K562 (cell line): ENCODE measurements at regions not wholly inside any gene's neighbourhood (a gene's known extent, or its start where the extent isn't known, plus 50 kb on each side); places are given as distances from the start of the nearest gene placed in this dataset.

Experiments
- ATAC-seq: fragments of 200-7000 bp; cut with Tn5 transposase; 3 replicates; pipeline ENCODE4 v1.9.1; 2020; ENCODE audit warnings: moderate library complexity
- BruUV-seq: library from RNA; stranded (reverse); fragments of 400-500 nt; replicated peaks from 2 replicates; lab custom pipeline; 2021; lab: Mats Ljungman, UMichigan
- CTCF ChIA-PET: fragments of 300-600 bp; formaldehyde crosslinking; extraction: SDS; loops from one replicate; lab custom pipeline; 2021; ENCODE audit warnings: low intra/inter-chr PET ratio; lab: Yijun Ruan, JAX
- POLR2A ChIA-PET: fragments of 300-600, 350-650 bp; sonication (Branson Sonifier 250); formaldehyde crosslinking; extraction: SDS; loops from one replicate; lab custom pipeline; 2021; ENCODE audit warnings: antibody characterized with exemption, inconsistent platforms; lab: Yijun Ruan, JAX
- DNase-seq, 4 experiments: peaks; one replicate each; pipeline versions ENCODE4 v3.0.0 to v3.0.0-alpha.2; 2011 to 2018; ENCODE audit warnings: low spot score in 3 of 4, mixed read lengths in 3 of 4; ENCODE audit errors: extremely low read depth in 1 of 4
- FAIRE-seq: peaks from 2 replicates; lab custom pipeline; 2011; peaks lifted over from hg19 to GRCh38; lab: Jason Lieb, UNC
- H2AFZ ChIP-seq: 2 replicates; pipeline ENCODE4 v1.6.0; 2011; ENCODE audit warnings: low read depth, low read length, control low read depth, inconsistent platforms
- H3K27ac ChIP-seq: fragments of 200-600 bp; 3 replicates; pipeline ENCODE4 v1.8.0; 2011; ENCODE audit warnings: low read depth, mild to moderate bottlenecking, control low read depth, inconsistent platforms, low read length, moderate library complexity, mixed read lengths; ENCODE audit errors: extremely low read depth
- H3K27me3 ChIP-seq, 2 experiments: fragments of 300-600 bp in 1 of 2; 2 replicates in 1 of 2; 3 replicates in 1 of 2; pipeline versions ENCODE4 v1.6.0 to v1.8.0; 2011; ENCODE audit warnings: inconsistent platforms in 2 of 2, low read length in 2 of 2, mild to moderate bottlenecking in 1 of 2, mixed read lengths in 1 of 2, moderate library complexity in 1 of 2; ENCODE audit not compliant: control insufficient read depth in 2 of 2, insufficient read depth in 2 of 2
- H3K36me3 ChIP-seq: fragments of 300-600 bp; 3 replicates; pipeline ENCODE4 v1.8.0; 2011; ENCODE audit warnings: mild to moderate bottlenecking, low read length, inconsistent platforms; ENCODE audit not compliant: control insufficient read depth, insufficient read depth
- H3K4me1 ChIP-seq, 2 experiments: fragments of 200-600 bp in 1 of 2; replicated peaks in 1 of 2; 2 replicates in 1 of 2; 3 replicates in 1 of 2; pipeline versions ENCODE4 v1.5.1 to v1.8.0; 2011; ENCODE audit warnings: inconsistent platforms in 2 of 2, low read length in 2 of 2, mild to moderate bottlenecking in 1 of 2, mixed read lengths in 1 of 2, moderate library complexity in 1 of 2; ENCODE audit not compliant: control insufficient read depth in 2 of 2, insufficient read depth in 2 of 2
- H3K4me2 ChIP-seq: 2 replicates; pipeline ENCODE4 v1.6.1; 2011; ENCODE audit warnings: low read length, control low read depth, inconsistent platforms, mixed read lengths; ENCODE audit not compliant: insufficient read depth
- H3K4me3 ChIP-seq: fragments of 200-600 bp; sonication (generic), shearing (Covaris generic); 2 replicates; pipeline ENCODE4 v1.5.1; 2016; ENCODE audit warnings: control low read depth, inconsistent platforms
- H3K79me2 ChIP-seq: fragments of 200-600 bp; 3 replicates; pipeline ENCODE4 v1.8.0; 2011; ENCODE audit warnings: low read length, inconsistent platforms; ENCODE audit not compliant: control insufficient read depth, insufficient read depth
- H3K9ac ChIP-seq, 2 experiments: 2 replicates each; pipeline versions ENCODE4 v1.6.0 to v1.6.1; 2011; ENCODE audit warnings: low read depth in 2 of 2, low read length in 2 of 2, control low read depth in 1 of 2, inconsistent platforms in 1 of 2, mild to moderate bottlenecking in 1 of 2, mixed read lengths in 1 of 2; ENCODE audit not compliant: insufficient read depth in 1 of 2
- H3K9me1 ChIP-seq: one replicate; pipeline ENCODE4 v1.6.0; 2011; ENCODE audit warnings: inconsistent platforms, mild to moderate bottlenecking, low read length, moderate library complexity; ENCODE audit not compliant: control insufficient read depth, insufficient read depth
- H3K9me3 ChIP-seq: replicated peaks from 2 replicates; pipeline ENCODE4 v1.5.1; 2011; ENCODE audit warnings: low read depth, low read length, inconsistent platforms; ENCODE audit not compliant: control insufficient read depth, insufficient read depth
- H4K20me1 ChIP-seq: replicated peaks from 2 replicates; pipeline ENCODE4 v1.6.1; 2011; ENCODE audit warnings: low read length, inconsistent platforms, mixed read lengths; ENCODE audit not compliant: control insufficient read depth, insufficient read depth
- CREB1 ChIP-seq, 2 experiments: sonication (generic) in 1 of 2; formaldehyde crosslinking in 1 of 2; IDR thresholded peaks; 2 replicates each; pipeline versions ENCODE4 v1.6.1 to v1.8.0; 2012 to 2022; ENCODE audit warnings: inconsistent platforms in 1 of 2, mild to moderate bottlenecking in 1 of 2, missing genetic modification reagents in 1 of 2, moderate library complexity in 1 of 2
- EHMT2 ChIP-seq: fragments of 450-650 bp; IDR thresholded peaks from 2 replicates; pipeline ENCODE4 v1.6.1; 2018; ENCODE audit warnings: antibody characterized with exemption
- GATAD2B ChIP-seq: fragments of 450-650 bp; IDR thresholded peaks from 2 replicates; pipeline ENCODE4 v1.6.1; 2017; ENCODE audit warnings: mild to moderate bottlenecking, borderline replicate concordance
- NR1H2 ChIP-seq: sonication (generic); formaldehyde crosslinking; IDR thresholded peaks from 2 replicates; pipeline ENCODE4 v1.4.0; 2020; ENCODE audit warnings: mild to moderate bottlenecking, missing genetic modification reagents
- NR2F6 ChIP-seq: fragments of 450-650 bp; formaldehyde crosslinking; IDR thresholded peaks from 2 replicates; pipeline ENCODE4 v1.4.0; 2020; ENCODE audit warnings: mild to moderate bottlenecking
- POLR2AphosphoS2 ChIP-seq: IDR thresholded peaks from 2 replicates; pipeline ENCODE4 v1.6.1; 2012; ENCODE audit warnings: low read length, improper control_type of control experiment
- RUNX1 ChIP-seq: sonication (generic); IDR thresholded peaks from 2 replicates; pipeline ENCODE4 v1.6.1; 2016; ENCODE audit warnings: antibody characterized with exemption, low read depth
- SAFB2 ChIP-seq: fragments of 200-400 bp; formaldehyde crosslinking; IDR thresholded peaks from 2 replicates; pipeline ENCODE4 v1.6.1; 2018; ENCODE audit warnings: borderline replicate concordance, low read length, low read depth, moderate library complexity; ENCODE audit not compliant: severe bottlenecking
- TCF7 ChIP-seq: sonication (generic); IDR thresholded peaks from 2 replicates; pipeline ENCODE4 v1.6.1; 2016; ENCODE audit warnings: antibody characterized with exemption, borderline replicate concordance
- TRIM28 ChIP-seq: fragments of 450-650 bp; IDR thresholded peaks from 2 replicates; pipeline ENCODE4 v1.6.1; 2017
- TSC22D4 ChIP-seq: fragments of 450-650 bp; IDR thresholded peaks from 2 replicates; pipeline ENCODE4 v1.6.1; 2016; ENCODE audit warnings: missing genetic modification characterization, missing biosample characterization, control low read depth
- ZBTB1 ChIP-seq: sonication (generic); formaldehyde crosslinking; IDR thresholded peaks from 2 replicates; pipeline ENCODE4 v1.8.1; 2023; ENCODE audit warnings: missing genetic modification reagents, low read depth, mild to moderate bottlenecking, borderline replicate concordance
- ZNF253 ChIP-seq: fragments of 250-450 bp; sonication (Bioruptor Pico); conservative IDR thresholded peaks from 2 replicates; pipeline ENCODE4 v1.6.1; 2021; ENCODE audit warnings: mild to moderate bottlenecking
- ZNF41 ChIP-seq: fragments of 250-450 bp; sonication (Bioruptor Pico); conservative IDR thresholded peaks from 2 replicates; pipeline ENCODE4 v1.4.0; 2020; ENCODE audit warnings: mild to moderate bottlenecking
- ZNF507 ChIP-seq: conservative IDR thresholded peaks from 2 replicates; pipeline ENCODE4 v1.6.1; 2017; ENCODE audit warnings: missing genetic modification characterization, missing compliant biosample characterization
- ZNF778 ChIP-seq: fragments of 450-650 bp; formaldehyde crosslinking; IDR thresholded peaks from 2 replicates; pipeline ENCODE4 v1.4.0; 2020; ENCODE audit warnings: mild to moderate bottlenecking, moderate library complexity
- ZNF785 ChIP-seq: fragments of 250-450 bp; sonication (Bioruptor Pico); IDR thresholded peaks from 2 replicates; pipeline ENCODE4 v1.4.0; 2020; ENCODE audit warnings: mild to moderate bottlenecking
- WGBS: fragments of 100-300 bp; shearing (Covaris generic); methylation state at CpG from one replicate; pipeline ENCODE4 v1.1.6; 2016; ENCODE audit warnings: low coverage, mixed read lengths; ENCODE audit not compliant: insufficient coverage; ENCODE audit errors: missing lambda C conversion rate; 5-methylcytosine and 5-hydroxymethylcytosine counted together
- in situ Hi-C: fragments of 300-500 bp; cut with MboI; formaldehyde crosslinking; loops from 4 replicates; pipeline ENCODE4 v1.15.0; 2018; ENCODE audit warnings: inconsistent platforms, mixed read lengths
- intact Hi-C: fragments of 100-400 bp; cut with micrococcal nuclease; formaldehyde crosslinking; loops from 2 replicates; pipeline ENCODE4 v1.14.2; 2022
- TF ChIP-seq, protein P1 (sequence below): fragments of 450-650 bp; IDR thresholded peaks from 2 replicates; pipeline ENCODE4 v1.7.0; 2016; ENCODE audit warnings: borderline replicate concordance
- TF ChIP-seq, protein P2 (sequence below), 2 experiments: fragments of 450-650 bp in 1 of 2; sonication (generic) in 1 of 2; formaldehyde crosslinking in 1 of 2; IDR thresholded peaks in 1 of 2; conservative IDR thresholded peaks in 1 of 2; 2 replicates each; pipeline versions ENCODE4 v1.6.1 to v1.8.1; 2016 to 2023; ENCODE audit warnings: mild to moderate bottlenecking in 2 of 2, moderate library complexity in 2 of 2, inconsistent platforms in 1 of 2, missing genetic modification reagents in 1 of 2
- TF ChIP-seq, protein P3 (sequence below): sonication (generic); formaldehyde crosslinking; IDR thresholded peaks from 2 replicates; pipeline ENCODE4 v1.8.0; 2022; ENCODE audit warnings: missing genetic modification reagents, mild to moderate bottlenecking, moderate library complexity, borderline replicate concordance

DNA sequence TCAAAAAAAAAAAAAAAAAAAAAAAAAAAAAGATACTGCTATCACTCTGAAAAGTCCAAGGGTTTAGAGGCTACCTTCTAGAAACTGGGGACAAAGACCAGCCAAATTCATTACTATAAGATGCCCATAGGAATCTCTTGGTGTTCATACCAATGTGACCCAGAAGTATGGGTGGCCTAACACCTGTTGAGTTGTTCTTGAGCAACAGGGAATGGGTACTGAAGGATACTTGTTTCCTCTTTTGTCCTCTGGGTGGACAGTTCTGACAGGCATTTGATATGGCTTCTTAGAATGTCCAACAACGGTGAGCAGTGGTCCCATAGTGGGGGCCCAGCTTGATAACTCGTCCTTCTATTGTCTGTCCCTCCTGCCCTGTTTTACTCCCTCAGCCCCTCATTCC is 141.4 kb upstream of the PLEKHM1 start:
- no peak overlapping the region for H3K9ac ChIP-seq
- no peak for DNase-seq
- no peak overlapping the region for H3K4me2 ChIP-seq
- no peak overlapping the region for H3K4me3 ChIP-seq
- no peaks in the 10 kb centered on the region for H3K79me2 ChIP-seq
- CTCF ChIA-PET = no interaction called here
- no peaks in the 10 kb centered on the region for H3K9me3 ChIP-seq
- no peaks in the 10 kb centered on the region for H3K9me1 ChIP-seq
- intact Hi-C loops = no loop called here
- H4K20me1 ChIP-seq = no peaks in the 10 kb centered on the region
- no peaks in the 10 kb centered on the region for H3K27me3 ChIP-seq
- H3K36me3 ChIP-seq = peaks cover 26% of the 10 kb centered on the region; the same call in 2 of the 3 replicates
- TF ChIP-seq EHMT2 (no peak), ZNF507 (tag) (no peak), ZNF778 (CRISPR knock-in tag) (no peak), CREB1 (IDR thresholded peaks at IDR 0.05) (no peak), CREB1 (CRISPR knock-in tag; IDR thresholded peaks at IDR 0.05) (no peak), POLR2AphosphoS2 (no peak), SAFB2 (no peak), RUNX1 (no peak), GATAD2B (no peak), ZNF253 (CRISPR knock-in tag) (no peak), ZNF785 (CRISPR knock-in tag) (no peak), NR1H2 (no peak), NR2F6 (no peak), ZNF41 (CRISPR knock-in tag) (no peak), ZBTB1 (CRISPR knock-in tag) (no peak), TRIM28 (no peak), TCF7 (no peak), TSC22D4 (no peak)
- TF ChIP-seq, protein P1, sequence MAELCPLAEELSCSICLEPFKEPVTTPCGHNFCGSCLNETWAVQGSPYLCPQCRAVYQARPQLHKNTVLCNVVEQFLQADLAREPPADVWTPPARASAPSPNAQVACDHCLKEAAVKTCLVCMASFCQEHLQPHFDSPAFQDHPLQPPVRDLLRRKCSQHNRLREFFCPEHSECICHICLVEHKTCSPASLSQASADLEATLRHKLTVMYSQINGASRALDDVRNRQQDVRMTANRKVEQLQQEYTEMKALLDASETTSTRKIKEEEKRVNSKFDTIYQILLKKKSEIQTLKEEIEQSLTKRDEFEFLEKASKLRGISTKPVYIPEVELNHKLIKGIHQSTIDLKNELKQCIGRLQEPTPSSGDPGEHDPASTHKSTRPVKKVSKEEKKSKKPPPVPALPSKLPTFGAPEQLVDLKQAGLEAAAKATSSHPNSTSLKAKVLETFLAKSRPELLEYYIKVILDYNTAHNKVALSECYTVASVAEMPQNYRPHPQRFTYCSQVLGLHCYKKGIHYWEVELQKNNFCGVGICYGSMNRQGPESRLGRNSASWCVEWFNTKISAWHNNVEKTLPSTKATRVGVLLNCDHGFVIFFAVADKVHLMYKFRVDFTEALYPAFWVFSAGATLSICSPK = no peak
- TF ChIP-seq, protein P2, sequence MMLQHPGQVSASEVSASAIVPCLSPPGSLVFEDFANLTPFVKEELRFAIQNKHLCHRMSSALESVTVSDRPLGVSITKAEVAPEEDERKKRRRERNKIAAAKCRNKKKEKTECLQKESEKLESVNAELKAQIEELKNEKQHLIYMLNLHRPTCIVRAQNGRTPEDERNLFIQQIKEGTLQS (IDR thresholded peaks at IDR 0.05) = no peak
- TF ChIP-seq, protein P2 (CRISPR knock-in tag; conservative IDR thresholded peaks at IDR 0.05) = no peak
- TF ChIP-seq, protein P3, sequence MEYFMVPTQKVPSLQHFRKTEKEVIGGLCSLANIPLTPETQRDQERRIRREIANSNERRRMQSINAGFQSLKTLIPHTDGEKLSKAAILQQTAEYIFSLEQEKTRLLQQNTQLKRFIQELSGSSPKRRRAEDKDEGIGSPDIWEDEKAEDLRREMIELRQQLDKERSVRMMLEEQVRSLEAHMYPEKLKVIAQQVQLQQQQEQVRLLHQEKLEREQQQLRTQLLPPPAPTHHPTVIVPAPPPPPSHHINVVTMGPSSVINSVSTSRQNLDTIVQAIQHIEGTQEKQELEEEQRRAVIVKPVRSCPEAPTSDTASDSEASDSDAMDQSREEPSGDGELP = no peak
- TF ChIP-seq, all 486 proteins: peak for 0
- WGBS = 50% methylated on average over 2 of the region's 2 CpGs
- H3K4me1 ChIP-seq = no peaks in the 10 kb centered on the region
- no peak for FAIRE-seq
- H3K27ac ChIP-seq = no peak overlapping the region
- no peak for ATAC-seq
- no TSS peak for BruUV-seq
- H2AFZ ChIP-seq = no peak overlapping the region
- POLR2A ChIA-PET = no interaction called here
- in situ Hi-C loops = loop anchor here (10.0 kb wide), 1 partner anchor 207 kb away; no protein-coding TSS in a partner anchor
